Mesodermal cell (in vitro differentiated cells): ENCODE measurements at regions not wholly inside any gene's neighbourhood (a gene's known extent, or its start where the extent isn't known, plus 50 kb on each side); places are given as distances from the start of the nearest gene placed in this dataset.
"Not testable (repeated sequence)": the region's sequence is repeated elsewhere in the genome, so short reads cannot be mapped to it uniquely, and the experiment has no call there.

ENCODE experiments used
- H3K27ac ChIP-seq: 2 replicates; pipeline ENCODE4 v1.7.0; 2013; ENCODE audit warnings: mild to moderate bottlenecking, low read depth, low read length, moderate library complexity; ENCODE audit not compliant: severe bottlenecking
- H3K36me3 ChIP-seq: 2 replicates; pipeline ENCODE4 v1.7.1; 2013; ENCODE audit warnings: mild to moderate bottlenecking, low read length, moderate library complexity; ENCODE audit not compliant: control insufficient read depth, insufficient read depth
- H3K4me1 ChIP-seq: one replicate; pipeline ENCODE4 v1.7.1; 2013; ENCODE audit warnings: mild to moderate bottlenecking, low read length; ENCODE audit not compliant: insufficient read depth, control insufficient read depth, poor library complexity, severe bottlenecking
- H3K4me3 ChIP-seq: 2 replicates; pipeline ENCODE4 v1.7.0; 2013; ENCODE audit warnings: low read length, control low read depth, mild to moderate bottlenecking; ENCODE audit not compliant: insufficient read depth, poor library complexity, severe bottlenecking; ENCODE audit errors: extremely low read depth
- H3K9me3 ChIP-seq: 2 replicates; pipeline ENCODE4 v1.7.1; 2013; ENCODE audit warnings: mild to moderate bottlenecking, low read length, moderate library complexity; ENCODE audit not compliant: control insufficient read depth
- WGBS, 2 experiments: methylation state at CpG; one replicate each; pipeline ENCODE4 v1.1.5; 2013; ENCODE audit warnings: missing lambda C conversion rate in 2 of 2; ENCODE audit not compliant: insufficient coverage in 2 of 2; 5-methylcytosine and 5-hydroxymethylcytosine counted together

DNA sequence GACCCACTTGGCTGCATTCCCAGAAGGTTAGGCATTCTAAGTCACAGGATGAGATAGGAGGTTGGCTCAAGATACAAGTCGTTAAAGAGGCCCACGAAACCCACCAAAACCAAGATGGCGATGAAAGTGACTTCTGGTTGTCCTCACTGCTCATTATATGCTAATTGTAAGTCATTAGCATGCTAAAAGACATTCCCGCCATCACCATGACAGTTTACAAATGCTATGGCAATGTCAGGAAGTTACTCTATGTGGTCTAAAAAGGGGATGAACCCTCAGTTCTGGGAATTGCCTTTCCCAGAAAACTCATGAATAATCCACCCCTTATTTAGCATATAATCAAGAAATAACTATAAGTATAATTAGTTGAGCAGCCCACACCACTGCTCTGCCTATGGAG lies 715.7 kb upstream of the TMPRSS15 start:
- not testable (repeated sequence) for H3K4me3 ChIP-seq, H3K9me3 ChIP-seq, H3K27ac ChIP-seq, H3K4me1 ChIP-seq, H3K36me3 ChIP-seq
- WGBS, 2 experiments: 83% methylated on average over 4 of the region's 4 CpGs; no CpG with 5 or more reads in 1 of the 2 experiments

DNA sequence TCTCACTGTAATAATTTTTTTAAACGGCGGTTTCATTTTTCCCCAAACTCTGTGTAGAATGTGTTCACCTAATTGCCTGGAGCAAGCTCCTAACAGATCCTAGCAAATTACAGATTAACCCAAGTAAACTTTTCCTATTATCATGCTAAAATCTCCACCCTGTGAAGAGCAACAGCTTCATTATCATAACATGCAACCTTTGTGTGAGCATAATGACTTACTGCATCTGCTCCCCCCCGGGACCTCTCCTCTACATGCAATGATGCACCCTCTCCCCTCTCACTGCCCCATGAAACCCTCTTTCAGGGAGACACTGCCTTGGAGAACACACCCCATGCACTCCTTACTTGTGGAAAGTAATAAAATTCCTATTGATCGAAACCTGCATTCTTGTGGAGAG lies 717.0 kb upstream of the TMPRSS15 start:
- Histone ChIP-seq H3K9me3 (no peaks in the 10 kb centered on the region), H3K4me3 (no peak overlapping the region), H3K27ac (no peak overlapping the region), H3K36me3 (no peaks in the 10 kb centered on the region), H3K4me1 (no peaks in the 10 kb centered on the region)
- WGBS, 2 experiments: 44 to 57% methylated on average over 1 to 3 of the region's 4 CpGs

DNA sequence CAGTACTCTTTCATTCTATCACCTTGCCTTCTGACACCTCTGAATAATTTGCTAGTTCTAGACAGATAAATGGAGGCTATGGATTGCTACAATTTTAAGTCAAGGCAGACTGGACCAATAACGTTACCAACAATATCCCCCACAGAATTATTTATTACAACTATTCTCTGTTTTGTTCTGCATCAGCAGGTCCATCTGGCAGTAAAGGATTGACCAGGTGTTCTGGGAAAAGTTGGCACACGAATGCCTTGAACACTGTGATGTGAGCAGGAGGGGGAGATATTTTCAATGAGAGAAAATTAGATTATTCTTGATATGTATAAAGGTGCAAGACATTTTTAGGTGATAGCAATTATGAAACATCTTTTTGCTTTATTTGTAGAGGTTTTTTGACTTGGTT lies 718.8 kb upstream of the TMPRSS15 start:
- H3K36me3 ChIP-seq: no peaks in the 10 kb centered on the region
- H3K4me1 ChIP-seq: no peaks in the 10 kb centered on the region
- whole genome bisulfite sequencing, 2 experiments: 60 to 67% methylated on average over 1 of the region's 2 CpGs
- H3K4me3 ChIP-seq: no peak overlapping the region
- H3K9me3 ChIP-seq: no peaks in the 10 kb centered on the region
- no peak overlapping the region for H3K27ac ChIP-seq

DNA sequence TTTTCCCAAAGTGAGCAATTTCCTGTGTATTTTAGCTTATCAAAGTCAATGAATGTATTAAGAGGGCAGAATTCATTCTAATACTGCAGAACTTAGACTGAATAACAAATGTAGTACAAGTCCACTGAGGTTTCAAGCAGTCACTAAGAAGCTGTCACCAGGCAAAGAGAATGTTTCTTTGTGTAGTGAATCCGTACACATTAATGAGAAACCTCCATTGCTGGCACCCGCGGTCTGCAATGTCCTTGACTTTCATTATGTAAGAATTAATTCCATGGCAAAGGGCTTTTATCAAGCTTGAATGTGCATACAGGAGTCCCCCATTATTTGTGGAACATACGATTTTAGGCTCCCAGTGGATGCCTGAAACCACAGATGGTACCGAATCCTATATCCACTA lies 719.5 kb upstream of the TMPRSS15 start:
- no peak overlapping the region for H3K4me3 ChIP-seq
- H3K9me3 ChIP-seq: no peaks in the 10 kb centered on the region
- no peak overlapping the region for H3K27ac ChIP-seq
- no peaks in the 10 kb centered on the region for H3K4me1 ChIP-seq
- H3K36me3 ChIP-seq: no peaks in the 10 kb centered on the region
- 80 to 100% methylated on average over 1 to 2 of the region's 5 CpGs for WGBS, 2 experiments

DNA sequence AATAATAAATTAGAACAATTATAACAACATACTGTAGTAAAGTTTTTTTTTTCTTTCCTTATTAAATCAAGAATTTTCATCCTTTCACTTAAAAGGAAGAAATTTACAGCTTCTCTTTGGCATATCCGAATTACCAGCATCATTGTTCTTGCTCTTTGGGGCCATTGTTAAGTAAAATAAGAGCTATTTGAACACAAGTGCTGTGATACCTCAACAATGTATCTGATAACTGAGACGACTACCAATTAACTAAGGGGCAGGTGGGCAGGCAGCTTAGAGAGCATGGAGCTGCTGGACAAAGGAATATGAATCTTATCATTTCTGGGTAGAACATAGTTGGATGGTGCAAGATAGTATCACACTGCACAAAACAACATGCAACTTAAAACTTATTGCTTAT lies 719.9 kb upstream of the TMPRSS15 start:
- Histone ChIP-seq H3K4me3 (no peak overlapping the region), H3K36me3 (no peaks in the 10 kb centered on the region), H3K27ac (no peak overlapping the region), H3K4me1 (no peaks in the 10 kb centered on the region), H3K9me3 (no peaks in the 10 kb centered on the region)
- WGBS, 2 experiments: no CpG with 5 or more reads among the region's 2 CpGs

GRCh38 chr21:19124691-19125090 lies 721.1 kb upstream of the TMPRSS15 start:
- Histone ChIP-seq H3K4me1 (no peaks in the 10 kb centered on the region), H3K9me3 (no peaks in the 10 kb centered on the region), H3K36me3 (no peaks in the 10 kb centered on the region), H3K27ac (no peak overlapping the region), H3K4me3 (no peak overlapping the region)

GRCh38 chr21:19130379-19131028 lies 726.9 kb upstream of the TMPRSS15 start:
- Histone ChIP-seq H3K4me3 (no peak overlapping the region), H3K36me3 (no peaks in the 10 kb centered on the region), H3K27ac (no peak overlapping the region), H3K4me1 (no peaks in the 10 kb centered on the region), H3K9me3 (peaks cover 4% of the 10 kb centered on the region)
- WGBS, 2 experiments: 63 to 80% methylated on average over 2 to 6 of the region's 6 CpGs

DNA sequence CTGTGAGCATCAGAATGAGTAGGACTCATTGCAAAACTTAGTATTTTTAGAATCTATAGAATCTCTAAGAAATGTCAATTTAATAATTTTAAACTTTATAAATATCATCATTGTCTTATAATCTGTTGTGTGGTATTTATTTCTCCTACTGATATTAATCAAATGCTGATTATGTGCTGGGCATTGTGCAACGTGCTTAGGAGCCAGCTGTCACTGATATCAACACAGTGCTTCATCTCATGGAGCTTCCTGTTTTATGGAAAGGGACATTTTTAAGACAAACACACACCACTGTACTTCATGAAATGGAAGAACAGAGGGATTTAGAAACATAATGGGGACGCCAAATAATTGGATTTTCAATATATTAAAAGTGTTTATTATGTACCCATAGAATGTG lies 737.9 kb upstream of the TMPRSS15 start:
- no peak overlapping the region for H3K4me3 ChIP-seq
- H3K4me1 ChIP-seq: no peaks in the 10 kb centered on the region
- no peaks in the 10 kb centered on the region for H3K9me3 ChIP-seq
- no CpG with 5 or more reads among the region's 2 CpGs for WGBS, 2 experiments
- no peak overlapping the region for H3K27ac ChIP-seq
- no peaks in the 10 kb centered on the region for H3K36me3 ChIP-seq

DNA sequence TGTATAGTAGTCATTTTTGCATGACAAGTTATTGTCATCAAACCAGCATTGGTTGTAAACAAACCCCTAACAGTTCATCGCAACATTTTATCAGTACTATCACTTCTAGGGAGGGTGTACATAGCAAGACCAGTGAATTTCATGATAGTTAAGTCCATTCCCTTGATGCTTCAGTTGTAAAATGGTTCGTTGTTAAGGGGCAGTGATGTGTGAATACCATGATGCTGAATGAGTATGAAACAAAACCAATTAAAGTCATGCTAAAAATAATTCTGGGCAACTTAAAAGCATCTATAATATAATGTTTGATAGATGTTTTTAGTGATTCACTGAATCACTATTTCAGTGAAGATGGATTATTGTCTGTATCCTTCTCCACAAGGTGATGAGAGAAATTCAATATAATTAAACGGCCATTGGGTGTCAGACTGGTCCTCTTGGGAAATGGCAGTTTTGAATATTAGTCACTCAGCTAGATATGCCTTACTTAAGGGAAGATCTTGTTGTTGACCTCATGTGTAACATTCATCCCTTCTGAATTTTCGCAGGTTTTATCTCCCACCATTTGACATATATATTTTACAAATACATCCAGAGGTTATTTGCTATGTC lies 742.2 kb upstream of the TMPRSS15 start:
- WGBS, 2 experiments: 100% methylated on average over 1 of the region's 4 CpGs
- Histone ChIP-seq H3K9me3 (no peaks in the 10 kb centered on the region), H3K36me3 (no peaks in the 10 kb centered on the region), H3K4me3 (no peak overlapping the region), H3K27ac (no peak overlapping the region), H3K4me1 (no peaks in the 10 kb centered on the region)

DNA sequence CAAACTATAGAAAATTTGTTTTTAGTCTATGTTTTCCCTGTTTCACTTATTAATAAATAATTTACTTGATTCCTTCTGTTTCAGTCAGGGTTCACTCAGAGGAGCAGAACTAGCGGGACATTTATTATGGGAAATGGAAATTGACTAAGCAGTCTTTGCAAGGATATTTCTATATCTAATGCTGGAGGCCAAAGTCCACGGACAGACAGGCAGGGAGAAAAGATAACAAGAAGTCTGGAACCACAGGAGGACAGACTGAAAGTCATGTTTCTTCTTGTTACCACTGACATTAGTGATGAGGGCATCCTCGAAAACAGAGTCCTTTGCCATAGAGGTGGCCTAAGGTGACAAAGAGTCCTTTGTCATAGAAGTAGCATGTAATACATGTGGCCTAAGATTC lies 744.5 kb upstream of the TMPRSS15 start:
- Histone ChIP-seq H3K36me3 (no peaks in the 10 kb centered on the region), H3K27ac (no peak overlapping the region), H3K4me3 (no peak overlapping the region), H3K9me3 (no peaks in the 10 kb centered on the region), H3K4me1 (no peaks in the 10 kb centered on the region)
- WGBS, 2 experiments: 92 to 100% methylated on average over 3 of the region's 3 CpGs

DNA sequence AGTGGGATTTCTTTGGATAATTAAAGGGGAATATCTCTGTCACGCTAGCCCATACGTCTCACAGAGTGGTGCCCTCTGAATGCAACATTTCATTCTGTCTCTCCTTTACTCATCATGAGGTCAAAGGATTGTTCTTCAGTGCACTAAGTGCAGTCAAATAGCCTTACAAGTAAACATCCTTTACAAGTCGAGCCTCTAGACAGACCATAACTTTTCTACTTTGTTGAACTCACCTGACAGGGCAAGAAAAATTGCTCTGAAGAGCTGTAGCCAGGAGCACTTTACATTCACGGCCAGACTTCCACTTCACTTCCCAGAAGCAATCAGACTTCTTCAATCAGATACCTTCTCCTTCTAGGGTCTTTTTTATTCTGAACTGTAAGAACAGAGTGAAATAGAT lies 768.0 kb upstream of the TMPRSS15 start:
- H3K9me3 ChIP-seq: no peaks in the 10 kb centered on the region
- no peak overlapping the region for H3K4me3 ChIP-seq
- no peak overlapping the region for H3K27ac ChIP-seq
- WGBS, 2 experiments: 72 to 77% methylated on average over 2 to 3 of the region's 4 CpGs
- H3K4me1 ChIP-seq: no peaks in the 10 kb centered on the region
- H3K36me3 ChIP-seq: no peaks in the 10 kb centered on the region
